Thymus (tissue), 11 donors: ENCODE measurements at regions not wholly inside any gene's neighbourhood (a gene's known extent, or its start where the extent isn't known, plus 50 kb on each side); places are given as distances from the start of the nearest gene placed in this dataset.

Experiments
- DNase-seq, 9 donors: peaks; one replicate each; pipeline ENCODE4 v3.0.0-alpha.2; 2013; ENCODE audit warnings: low spot score in 9 of 9, low read depth in 6 of 9, missing footprints in 1 of 9
- H3K27ac ChIP-seq, 2 donors: one replicate each; pipeline ENCODE4 v1.5.1; 2013; ENCODE audit warnings: control low read depth in 1 of 2, low read depth in 1 of 2, low read length in 1 of 2, mild to moderate bottlenecking in 1 of 2, moderate library complexity in 1 of 2
- H3K27me3 ChIP-seq, 2 donors: one replicate each; pipeline ENCODE4 v1.5.1; 2013; ENCODE audit warnings: low read length in 1 of 2; ENCODE audit not compliant: control insufficient read depth in 2 of 2, insufficient read depth in 1 of 2
- H3K36me3 ChIP-seq, 2 donors: one replicate each; pipeline ENCODE4 v1.5.1; 2013; ENCODE audit warnings: low read length in 1 of 2, mild to moderate bottlenecking in 1 of 2, moderate library complexity in 1 of 2; ENCODE audit not compliant: control insufficient read depth in 2 of 2, insufficient read depth in 2 of 2
- H3K4me1 ChIP-seq, 2 donors: one replicate each; pipeline ENCODE4 v1.5.1; 2013; ENCODE audit warnings: low read length in 2 of 2; ENCODE audit not compliant: control insufficient read depth in 2 of 2, insufficient read depth in 2 of 2
- H3K4me3 ChIP-seq, 2 donors: one replicate each; pipeline ENCODE4 v1.5.1; 2013; ENCODE audit warnings: low read length in 2 of 2, control low read depth in 1 of 2, mild to moderate bottlenecking in 1 of 2
- H3K9me3 ChIP-seq, 2 donors: one replicate each; pipeline ENCODE4 v1.5.1; 2013; ENCODE audit warnings: low read length in 1 of 2, mild to moderate bottlenecking in 1 of 2; ENCODE audit not compliant: control insufficient read depth in 2 of 2, insufficient read depth in 1 of 2
- WGBS: extraction: QIAGEN DNeasy Blood & Tissue Kit; methylation state at CpG from one replicate; pipeline ENCODE4 v1.1.7; 2013; 5-methylcytosine and 5-hydroxymethylcytosine counted together
- donor health status: healthy.

DNA sequence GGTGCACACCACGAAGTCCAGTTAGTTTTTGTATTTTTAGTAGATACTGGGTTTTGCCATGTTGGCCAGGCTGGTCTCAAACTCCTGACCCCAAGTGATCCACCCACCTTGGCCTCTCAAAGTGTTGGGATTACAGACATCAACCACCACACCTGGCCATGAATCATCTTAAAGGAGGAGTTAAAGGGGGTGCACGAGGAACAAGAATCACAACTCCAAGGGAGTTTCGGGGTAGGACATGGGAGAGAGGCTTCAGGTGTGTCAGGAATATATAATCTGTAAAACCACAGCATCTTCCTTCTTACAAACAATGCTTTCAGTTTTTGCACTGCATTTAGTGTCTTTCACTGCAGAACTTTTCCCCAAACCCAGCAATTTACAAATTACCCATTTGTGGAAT is 137.4 kb upstream of the SGK1 start:
- H3K9me3 ChIP-seq: no peaks in the 10 kb centered on the region
- H3K4me3 ChIP-seq: no peak overlapping the region
- 96% methylated on average over 3 of the region's 3 CpGs for WGBS
- H3K36me3 ChIP-seq: no peaks in the 10 kb centered on the region
- DNase-seq: no peak
- no peaks in the 10 kb centered on the region for H3K27me3 ChIP-seq
- no peaks in the 10 kb centered on the region for H3K4me1 ChIP-seq
- no peak overlapping the region for H3K27ac ChIP-seq

DNA sequence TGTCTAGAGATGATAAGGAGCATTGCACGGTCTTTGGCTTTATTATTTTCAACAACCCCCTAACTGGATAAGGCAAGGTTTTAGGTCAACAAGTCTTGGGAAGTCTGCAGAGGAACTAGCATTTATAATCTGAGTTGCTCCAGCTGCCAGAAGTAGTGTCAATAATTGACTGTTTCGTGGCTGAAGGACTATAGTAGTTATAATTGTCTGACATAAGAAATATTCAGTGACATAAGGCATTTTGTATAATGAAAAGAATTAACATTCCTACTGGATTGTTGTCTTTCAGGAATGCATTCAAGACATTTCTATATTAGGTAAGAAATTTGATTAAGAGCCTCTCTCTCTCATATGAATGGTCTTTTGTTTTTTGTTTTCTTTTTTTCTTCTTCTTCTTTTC is 136.9 kb upstream of the SGK1 start:
- H3K9me3 ChIP-seq: no peaks in the 10 kb centered on the region
- H3K27ac ChIP-seq: no peak overlapping the region
- H3K4me3 ChIP-seq: no peak overlapping the region
- H3K36me3 ChIP-seq: no peaks in the 10 kb centered on the region
- 96% methylated on average over 2 of the region's 2 CpGs for WGBS
- no peaks in the 10 kb centered on the region for H3K27me3 ChIP-seq
- no peak for DNase-seq
- H3K4me1 ChIP-seq: no peaks in the 10 kb centered on the region

DNA sequence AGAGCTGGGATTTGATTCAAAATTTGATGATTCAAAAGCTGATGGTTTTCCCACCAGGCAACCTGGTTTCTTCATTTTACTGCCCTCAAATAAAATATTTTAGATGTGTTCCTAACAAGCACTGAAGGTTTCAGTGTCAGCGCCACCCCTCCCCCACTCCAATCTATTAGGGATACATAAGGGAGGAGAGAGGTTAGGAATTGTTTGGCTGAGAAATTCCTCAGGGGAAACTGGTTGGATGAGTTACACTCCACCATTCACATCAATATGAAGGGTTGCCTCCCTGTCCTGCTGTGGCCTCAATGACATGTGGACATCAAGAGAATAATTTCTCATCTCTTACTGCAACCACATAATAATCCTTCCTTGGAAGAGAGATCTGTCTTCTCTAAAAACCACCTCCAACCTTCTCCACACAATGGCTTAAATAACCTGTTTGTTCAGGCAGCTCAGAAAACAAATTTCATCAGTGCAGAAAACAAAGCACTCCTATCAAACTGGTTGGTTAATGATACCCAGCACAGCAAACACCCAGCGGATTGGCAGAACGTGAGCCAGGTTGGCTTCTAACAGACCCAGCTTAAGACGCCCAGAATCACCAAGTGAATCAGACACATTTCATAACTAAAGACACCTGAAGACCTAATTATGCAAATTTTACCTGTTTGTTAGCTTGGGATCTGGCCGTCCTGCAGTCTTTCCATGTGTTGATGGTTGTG is 136.0 kb upstream of the SGK1 start:
- H3K4me1 ChIP-seq: no peaks in the 10 kb centered on the region
- H3K9me3 ChIP-seq: no peaks in the 10 kb centered on the region
- H3K36me3 ChIP-seq: no peaks in the 10 kb centered on the region
- DNase-seq: no peak
- 98% methylated on average over 5 of the region's 5 CpGs for WGBS
- no peaks in the 10 kb centered on the region for H3K27me3 ChIP-seq
- no peak overlapping the region for H3K4me3 ChIP-seq
- no peak overlapping the region for H3K27ac ChIP-seq

DNA sequence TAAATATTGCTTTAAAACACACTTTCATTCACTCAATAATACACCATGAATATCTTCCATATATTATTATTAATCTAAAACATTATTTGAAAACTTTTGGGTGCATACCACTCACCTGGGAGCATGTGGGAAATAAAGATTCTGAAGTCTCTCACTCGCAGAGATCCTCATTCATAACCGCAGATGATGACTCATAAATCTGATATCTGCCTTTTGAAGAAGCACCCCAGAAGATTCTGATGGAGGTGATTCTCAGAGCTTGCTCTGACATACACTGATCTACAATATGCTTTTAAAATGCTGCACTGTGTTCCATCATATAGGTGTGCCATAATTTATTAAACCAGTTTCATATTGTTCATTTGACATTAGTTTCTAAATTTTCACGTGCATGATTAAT is 135.0 kb upstream of the SGK1 start:
- no peak for DNase-seq
- no peaks in the 10 kb centered on the region for H3K4me1 ChIP-seq
- no peaks in the 10 kb centered on the region for H3K9me3 ChIP-seq
- H3K27me3 ChIP-seq: no peaks in the 10 kb centered on the region
- H3K4me3 ChIP-seq: no peak overlapping the region
- H3K27ac ChIP-seq: no peak overlapping the region
- WGBS: 63% methylated on average over 3 of the region's 3 CpGs
- H3K36me3 ChIP-seq: no peaks in the 10 kb centered on the region

DNA sequence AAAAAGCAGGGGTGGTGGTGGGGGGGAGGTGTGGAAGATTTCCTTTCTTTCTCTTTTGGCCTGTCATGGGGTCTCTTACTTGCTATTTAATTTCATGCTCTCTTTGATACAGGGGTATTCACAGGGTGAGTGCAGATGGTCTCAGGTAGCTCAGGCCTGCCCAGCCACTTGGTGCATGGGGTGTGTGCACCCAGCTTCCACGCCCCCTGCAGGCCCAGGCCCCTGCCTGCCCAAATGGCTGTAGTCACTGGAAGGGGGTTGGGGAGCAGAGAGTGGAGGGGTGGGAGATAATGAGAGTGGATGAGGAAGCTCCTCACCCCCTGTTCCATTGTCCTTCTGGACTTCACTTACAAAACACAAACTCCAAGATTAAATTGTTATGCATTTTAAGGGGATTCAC is 133.6 kb upstream of the SGK1 start:
- no peak overlapping the region for H3K27ac ChIP-seq
- H3K36me3 ChIP-seq: no peaks in the 10 kb centered on the region
- H3K4me3 ChIP-seq: no peak overlapping the region
- no peaks in the 10 kb centered on the region for H3K4me1 ChIP-seq
- no peaks in the 10 kb centered on the region for H3K9me3 ChIP-seq
- no peaks in the 10 kb centered on the region for H3K27me3 ChIP-seq
- WGBS: 98% methylated on average over 1 of the region's 1 CpG
- no peak for DNase-seq

DNA sequence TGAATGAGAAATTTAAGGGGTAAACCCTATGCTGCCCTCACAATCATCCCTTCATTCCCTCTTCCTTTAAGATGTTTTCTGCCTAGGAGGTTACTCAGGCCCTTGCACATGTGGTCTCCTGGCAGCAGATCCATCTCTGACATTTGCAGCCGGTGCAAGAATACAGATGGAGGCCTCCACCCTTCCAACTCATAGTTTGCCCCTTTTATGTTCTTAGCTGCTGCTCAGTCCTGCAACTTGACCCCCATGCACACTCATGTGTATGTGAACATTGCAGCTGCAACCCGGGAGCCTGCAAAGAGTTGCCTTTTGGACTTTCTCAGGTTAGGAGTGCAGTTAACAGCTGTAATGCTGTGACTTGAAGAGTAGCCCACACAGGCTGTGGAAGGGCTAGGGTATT is 131.9 kb upstream of the SGK1 start:
- Histone ChIP-seq H3K27ac (no peak overlapping the region), H3K27me3 (no peaks in the 10 kb centered on the region), H3K36me3 (no peaks in the 10 kb centered on the region), H3K4me3 (no peak overlapping the region), H3K9me3 (no peaks in the 10 kb centered on the region), H3K4me1 (no peaks in the 10 kb centered on the region)
- no peak for DNase-seq
- 98% methylated on average over 2 of the region's 2 CpGs for WGBS

DNA sequence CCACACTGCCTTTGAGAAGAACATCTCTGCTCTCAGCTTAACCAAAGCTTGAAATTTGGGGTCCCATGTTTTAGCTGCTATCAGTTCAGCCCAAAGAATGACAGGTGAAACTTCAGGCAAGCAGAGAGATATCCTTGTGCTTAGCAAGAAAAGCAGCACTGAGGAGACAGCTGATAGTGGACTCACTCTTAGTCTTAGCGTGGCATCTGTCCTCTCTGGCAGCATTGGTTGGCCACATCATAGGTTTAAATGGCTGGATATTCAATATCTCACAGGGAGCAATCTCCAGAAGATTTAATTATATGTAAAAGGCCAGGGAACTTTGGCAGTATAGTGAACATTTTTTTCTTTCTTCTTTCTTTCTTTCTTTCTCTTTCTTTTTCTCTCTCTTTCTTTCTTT is 131.1 kb upstream of the SGK1 start:
- WGBS: 97% methylated on average over 1 of the region's 1 CpG

DNA sequence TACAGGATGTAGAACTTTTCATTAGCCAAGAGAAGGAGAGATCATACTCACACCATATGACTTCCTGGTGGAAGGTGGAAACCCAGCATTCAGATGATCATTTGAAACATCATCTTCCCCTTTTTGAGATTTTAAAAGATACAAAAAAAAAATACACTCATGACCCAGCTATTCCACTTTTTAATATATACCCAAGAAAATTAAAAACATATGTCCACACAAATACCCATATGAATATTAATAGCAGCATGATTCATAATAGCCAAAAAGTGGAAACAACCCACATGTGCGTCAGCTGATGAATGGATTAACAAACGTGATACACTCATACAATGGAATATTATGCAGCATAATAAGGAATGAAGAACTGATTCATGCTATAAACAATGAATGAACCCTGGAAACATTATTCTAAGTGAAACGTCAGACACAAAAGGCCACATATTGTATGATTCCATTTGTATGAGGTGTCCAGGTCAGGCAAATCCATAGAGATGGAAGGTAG is 130.0 kb upstream of the SGK1 start:
- H3K4me1 ChIP-seq: no peaks in the 10 kb centered on the region
- DNase-seq: no peak
- WGBS: 58% methylated on average over 3 of the region's 3 CpGs
- H3K9me3 ChIP-seq: no peaks in the 10 kb centered on the region
- H3K27ac ChIP-seq: no peak overlapping the region
- H3K36me3 ChIP-seq: no peaks in the 10 kb centered on the region
- no peak overlapping the region for H3K4me3 ChIP-seq
- no peaks in the 10 kb centered on the region for H3K27me3 ChIP-seq

More for the DNA sequence above, 131.1 kb upstream of the SGK1 start:
- Histone ChIP-seq H3K9me3 (no peaks in the 10 kb centered on the region), H3K27me3 (no peaks in the 10 kb centered on the region), H3K27ac (no peak overlapping the region), H3K4me3 (no peak overlapping the region), H3K36me3 (no peaks in the 10 kb centered on the region), H3K4me1 (no peaks in the 10 kb centered on the region)
- DNase-seq: no peak

DNA sequence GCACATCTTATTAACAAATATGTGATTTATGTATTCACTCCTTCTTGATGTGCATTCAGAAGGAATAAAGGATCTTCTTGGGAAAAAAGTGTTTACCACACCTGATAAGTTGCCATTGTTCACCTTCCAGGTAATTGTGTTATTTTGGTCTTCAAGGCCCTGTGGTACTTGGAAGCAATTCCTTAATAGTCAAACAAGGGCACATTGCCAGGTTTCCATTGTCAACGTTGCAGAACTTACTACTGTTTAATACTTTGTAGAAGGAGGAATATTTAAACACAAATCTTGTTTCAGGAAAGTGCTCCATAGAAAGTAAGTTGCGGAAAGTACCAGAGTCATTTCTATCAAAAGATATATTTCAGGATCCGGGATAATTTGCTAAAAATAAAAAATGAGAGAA is 129.5 kb upstream of the SGK1 start:
- no peaks in the 10 kb centered on the region for H3K4me1 ChIP-seq
- H3K9me3 ChIP-seq: no peaks in the 10 kb centered on the region
- H3K4me3 ChIP-seq: no peak overlapping the region
- no peak for DNase-seq
- no peak overlapping the region for H3K27ac ChIP-seq
- 89% methylated on average over 3 of the region's 3 CpGs for WGBS
- no peaks in the 10 kb centered on the region for H3K36me3 ChIP-seq
- H3K27me3 ChIP-seq: no peaks in the 10 kb centered on the region
